ENCODE measurements at regions not wholly inside any gene's neighbourhood (a gene's known extent, or its start where the extent isn't known, plus 50 kb on each side); places are given as distances from the start of the nearest gene placed in this dataset.

- no peak for DNase-seq (ENCODE audit: low spot score)
- Histone ChIP-seq H3K4me3 (no peak overlapping the region), H3K4me1 (ENCODE audit: insufficient read depth) (no peaks in the 10 kb centered on the region), H3K9me2 (replicated peaks; ENCODE audit: insufficient read depth) (no peaks in the 10 kb centered on the region), H4K20me1 (ENCODE audit: insufficient read depth, poor library complexity, severe bottlenecking) (no peaks in the 10 kb centered on the region), H3K36me3 (replicated peaks; ENCODE audit: insufficient read depth, low read depth) (no peaks in the 10 kb centered on the region), H3K79me2 (no peaks in the 10 kb centered on the region), H2AFZ (no peak overlapping the region), H3K27ac (no peak overlapping the region), H3K4me2 (no peak overlapping the region), H3K9me3 (ENCODE audit: low read depth) (no peaks in the 10 kb centered on the region), H3K27me3 (no peaks in the 10 kb centered on the region)
- no peak for TF ChIP-seq CTCF (IDR thresholded peaks at IDR 0.05; ENCODE audit: poor library complexity)
- no peak for TF ChIP-seq EZH2phosphoT487 (IDR thresholded peaks at IDR 0.05; ENCODE audit: low read depth, severe bottlenecking, unreplicated experiment)
- TF ChIP-seq EZH2 (IDR thresholded peaks at IDR 0.05; ENCODE audit: borderline replicate concordance) = no peak
- WGBS (ENCODE audit: low lambda C conversion rate, missing lambda C conversion rate) = 92% methylated on average over 4 of the region's 4 CpGs
These were observed 55.9 kb upstream of the FOXN2 start for GRCh38 chr2:48258481-48259149.

- DNase-seq (ENCODE audit: low spot score) = no peak
- Histone ChIP-seq H3K36me3 (replicated peaks; ENCODE audit: insufficient read depth, low read depth) (no peaks in the 10 kb centered on the region), H3K4me3 (no peak overlapping the region), H3K4me2 (no peak overlapping the region), H3K27me3 (no peaks in the 10 kb centered on the region), H3K9me3 (ENCODE audit: low read depth) (no peaks in the 10 kb centered on the region), H3K9me2 (replicated peaks; ENCODE audit: insufficient read depth) (no peaks in the 10 kb centered on the region), H3K79me2 (no peaks in the 10 kb centered on the region), H3K27ac (no peak overlapping the region), H2AFZ (no peak overlapping the region), H3K4me1 (ENCODE audit: insufficient read depth) (no peaks in the 10 kb centered on the region), H4K20me1 (ENCODE audit: insufficient read depth, poor library complexity, severe bottlenecking) (no peaks in the 10 kb centered on the region)
- WGBS (ENCODE audit: low lambda C conversion rate, missing lambda C conversion rate) = 73% methylated on average over 1 of the region's 1 CpG
- TF ChIP-seq EZH2phosphoT487 (IDR thresholded peaks at IDR 0.05; ENCODE audit: low read depth, severe bottlenecking, unreplicated experiment) (no peak), CTCF (IDR thresholded peaks at IDR 0.05; ENCODE audit: poor library complexity) (no peak), EZH2 (IDR thresholded peaks at IDR 0.05; ENCODE audit: borderline replicate concordance) (no peak)
These were observed 54.7 kb upstream of the FOXN2 start for GRCh38 chr2:48259811-48260210.

GRCh38 chr2:48264627-48265026 is 49.9 kb upstream of the FOXN2 start:
- H3K27me3 ChIP-seq = no peaks in the 10 kb centered on the region
- no peaks in the 10 kb centered on the region for H4K20me1 ChIP-seq (ENCODE audit: insufficient read depth, poor library complexity, severe bottlenecking)
- DNase-seq (ENCODE audit: low spot score) = no peak
- H3K27ac ChIP-seq = no peak overlapping the region
- H3K79me2 ChIP-seq = no peaks in the 10 kb centered on the region
- H3K36me3 ChIP-seq (replicated peaks; ENCODE audit: insufficient read depth, low read depth) = no peaks in the 10 kb centered on the region
- TF ChIP-seq EZH2 (IDR thresholded peaks at IDR 0.05; ENCODE audit: borderline replicate concordance) = no peak
- no peak for TF ChIP-seq CTCF (IDR thresholded peaks at IDR 0.05; ENCODE audit: poor library complexity)
- TF ChIP-seq EZH2phosphoT487 (IDR thresholded peaks at IDR 0.05; ENCODE audit: low read depth, severe bottlenecking, unreplicated experiment) = no peak
- peaks cover 11% of the 10 kb centered on the region for H3K4me1 ChIP-seq (ENCODE audit: insufficient read depth)
- WGBS (ENCODE audit: low lambda C conversion rate, missing lambda C conversion rate) = 93% methylated on average over 1 of the region's 1 CpG
- H3K4me3 ChIP-seq = no peak overlapping the region
- no peaks in the 10 kb centered on the region for H3K9me3 ChIP-seq (ENCODE audit: low read depth)
- H2AFZ ChIP-seq = no peak overlapping the region
- no peak overlapping the region for H3K4me2 ChIP-seq
- no peaks in the 10 kb centered on the region for H3K9me2 ChIP-seq (replicated peaks; ENCODE audit: insufficient read depth)

All from hepatocyte (in vitro differentiated cells).